ENCODE measurements at regions not wholly inside any gene's neighbourhood (a gene's known extent, or its start where the extent isn't known, plus 50 kb on each side); places are given as distances from the start of the nearest gene placed in this dataset.
A peak's percentile ranks its signal among the peaks of the same experiment; 100 is the strongest.

DNA sequence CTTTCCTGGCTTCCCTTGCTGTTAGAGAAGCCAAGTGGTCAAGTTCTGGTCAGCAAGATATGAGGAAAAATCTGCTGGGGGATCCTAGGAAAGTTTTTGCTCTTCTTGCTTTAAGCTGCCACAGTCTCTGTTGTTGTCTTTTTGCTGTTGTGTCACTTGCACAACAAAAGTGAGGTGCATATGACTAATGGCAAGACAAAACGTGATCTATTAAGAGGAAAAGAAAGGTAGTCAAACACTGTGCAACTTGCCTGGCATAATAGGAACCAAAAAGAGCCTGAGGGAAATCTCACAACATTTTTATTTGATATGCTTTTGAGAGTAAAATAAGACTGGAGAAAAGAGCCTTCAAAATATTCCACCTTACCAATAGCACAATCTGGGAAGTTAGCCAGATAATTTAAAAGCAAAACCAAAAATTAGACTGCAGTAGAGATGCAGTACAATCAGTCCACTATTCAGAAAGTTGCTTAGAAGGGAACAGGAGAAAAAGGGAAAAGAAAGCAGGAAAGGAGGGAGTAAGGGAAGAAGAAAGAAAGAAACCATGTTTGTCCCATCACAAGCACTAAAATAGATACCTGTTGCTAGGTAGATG, 110.0 kb upstream of the SLC4A7 start:
- peaks cover 30 to 32% of the 10 kb centered on the region in 2 donors for H3K4me1 Mint-ChIP-seq (ENCODE audit: low read depth in 2 of 2)
- peak overlapping the region; percentile 11 to 49 for H3K27ac Mint-ChIP-seq

DNA sequence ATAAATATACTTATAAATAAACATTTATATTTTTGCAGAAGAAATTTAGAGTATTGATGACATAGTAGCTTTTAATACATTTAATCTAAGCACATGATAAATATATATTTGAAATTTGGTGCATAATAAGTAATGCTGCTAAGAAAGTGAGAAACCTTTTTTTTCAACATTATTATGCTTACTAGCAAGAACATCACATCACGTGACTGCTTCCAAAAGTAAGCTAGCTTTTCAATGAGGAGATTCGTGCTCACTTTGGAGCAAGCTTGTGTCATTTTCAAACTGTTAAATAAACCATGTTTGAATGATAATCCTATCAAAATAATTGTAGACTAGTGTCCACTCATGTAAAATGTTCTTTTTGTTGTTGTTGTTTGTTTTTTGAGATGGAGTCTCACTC, 109.0 kb upstream of the SLC4A7 start:
- ATAC-seq (replicated peaks) (no peak), DNase-seq (no peak)
- Mint-ChIP-seq H3K4me1 (ENCODE audit: low read depth in 2 of 2) (peaks cover 30 to 32% of the 10 kb centered on the region in 2 donors), H3K9me3 (no peaks in the 10 kb centered on the region), H3K27me3 (no peaks in the 10 kb centered on the region), H3K4me3 (no peak overlapping the region), H3K27ac (no peak overlapping the region), H3K36me3 (ENCODE audit: insufficient read depth) (no peaks in the 10 kb centered on the region)

More for the DNA sequence above, 110.0 kb upstream of the SLC4A7 start:
- Mint-ChIP-seq H3K36me3 (ENCODE audit: insufficient read depth) (no peaks in the 10 kb centered on the region), H3K27me3 (no peaks in the 10 kb centered on the region), H3K4me3 (no peak overlapping the region), H3K9me3 (no peaks in the 10 kb centered on the region)
- no peak for DNase-seq
- ATAC-seq (replicated peaks) = no peak

DNA sequence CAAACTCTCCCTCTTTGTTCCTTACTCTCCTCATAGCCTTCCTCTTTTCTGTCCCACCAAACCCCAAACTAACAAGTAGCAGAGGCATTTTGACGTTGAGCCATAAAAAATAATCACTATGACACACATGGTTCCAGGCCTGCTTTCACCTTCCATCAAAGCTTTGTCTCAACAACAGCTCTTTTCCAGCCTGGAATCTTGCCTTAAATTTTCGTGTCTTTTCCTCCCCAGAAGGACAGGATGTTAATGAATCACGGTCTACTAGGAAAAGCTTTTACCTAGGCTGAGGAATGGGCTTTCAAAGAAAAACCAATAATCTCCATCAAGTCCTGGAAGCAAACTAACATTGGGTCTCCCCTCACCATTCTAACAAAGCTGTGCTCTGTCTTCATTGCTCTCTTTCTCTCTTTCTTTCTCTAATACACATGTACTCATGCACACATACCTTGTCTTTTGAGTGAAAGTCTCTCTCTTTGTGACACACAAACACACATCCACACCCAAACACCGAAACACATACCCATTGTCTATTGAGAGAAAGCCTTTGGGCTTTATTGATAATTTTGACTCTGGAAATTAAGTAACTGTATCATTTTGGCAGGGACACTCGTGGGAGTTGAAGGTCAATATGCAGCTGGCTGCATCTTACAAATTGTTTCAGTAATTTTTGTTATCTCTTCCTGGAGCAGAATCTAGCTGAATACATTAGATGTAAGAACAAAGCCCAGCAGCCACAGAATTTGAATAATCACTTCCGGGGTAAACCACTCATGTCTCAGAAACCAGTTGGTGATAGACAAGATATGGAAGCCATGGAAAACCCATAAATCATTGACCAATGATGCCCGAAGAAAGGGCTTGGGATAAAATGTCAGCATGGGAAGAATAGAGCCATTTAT, 107.4 kb upstream of the SLC4A7 start:
- H3K9me3 Mint-ChIP-seq = no peaks in the 10 kb centered on the region
- peaks cover 30 to 32% of the 10 kb centered on the region in 2 donors for H3K4me1 Mint-ChIP-seq (ENCODE audit: low read depth in 2 of 2)
- no peaks in the 10 kb centered on the region for H3K36me3 Mint-ChIP-seq (ENCODE audit: insufficient read depth)
- H3K4me3 Mint-ChIP-seq = peak overlapping the region; percentile 16 to 43
- no peaks in the 10 kb centered on the region for H3K27me3 Mint-ChIP-seq
- ATAC-seq (replicated peaks) = peak; percentile 61
- DNase-seq = peak in 1 of 3 experiments; percentile 9
- peak overlapping the region; percentile 24 to 86 for H3K27ac Mint-ChIP-seq

DNA sequence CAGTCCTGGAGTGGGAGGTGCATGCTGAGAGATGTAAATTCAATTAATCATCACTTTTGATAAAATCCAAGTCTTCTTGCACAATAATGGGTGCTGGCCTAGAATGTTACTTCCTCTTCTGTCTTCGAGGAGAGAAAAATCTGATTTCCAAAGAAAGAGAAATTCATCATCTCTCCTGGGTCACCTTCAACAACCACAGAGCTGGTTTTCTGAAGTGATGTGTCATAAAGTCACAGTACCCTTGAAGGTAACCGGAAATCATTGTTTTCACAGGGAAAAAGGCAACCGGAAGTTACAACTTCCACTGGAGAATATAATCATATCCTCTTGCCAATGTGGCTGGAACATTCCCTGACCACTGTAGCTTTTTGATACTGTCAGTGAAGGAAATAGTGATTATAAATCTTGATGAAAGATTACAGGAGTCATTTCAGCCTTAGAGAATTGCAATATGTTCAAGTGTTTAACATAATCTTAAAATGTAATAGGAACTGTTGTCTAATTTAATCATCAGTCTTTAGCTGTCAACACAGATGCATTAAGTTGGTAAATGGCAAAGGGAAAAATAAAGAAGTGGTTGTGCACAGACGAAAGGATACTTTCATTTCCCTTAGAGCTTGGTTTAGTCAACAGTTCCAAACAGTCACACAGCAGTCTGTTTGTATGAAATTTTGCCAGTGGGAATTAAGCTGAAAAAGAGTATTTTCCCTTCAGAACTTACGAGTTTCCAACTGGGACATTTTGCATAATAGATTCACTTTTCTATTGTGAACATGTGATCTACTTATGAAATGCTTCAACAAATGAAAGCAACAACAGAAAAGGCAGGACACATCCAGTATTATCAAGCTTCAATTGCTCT, 106.5 kb upstream of the SLC4A7 start:
- H3K9me3 Mint-ChIP-seq = no peaks in the 10 kb centered on the region
- ATAC-seq (replicated peaks) = peak; percentile 31
- H3K27ac Mint-ChIP-seq = peak overlapping the region; percentile 24 to 86
- peaks cover 3% of the 10 kb centered on the region for H3K36me3 Mint-ChIP-seq (ENCODE audit: insufficient read depth)
- no peak for DNase-seq
- H3K4me3 Mint-ChIP-seq = peak overlapping the region in 1 of 2 donors; percentile 43
- no peaks in the 10 kb centered on the region for H3K27me3 Mint-ChIP-seq
- H3K4me1 Mint-ChIP-seq (ENCODE audit: low read depth in 2 of 2) = peaks cover 23 to 32% of the 10 kb centered on the region in 2 donors

DNA sequence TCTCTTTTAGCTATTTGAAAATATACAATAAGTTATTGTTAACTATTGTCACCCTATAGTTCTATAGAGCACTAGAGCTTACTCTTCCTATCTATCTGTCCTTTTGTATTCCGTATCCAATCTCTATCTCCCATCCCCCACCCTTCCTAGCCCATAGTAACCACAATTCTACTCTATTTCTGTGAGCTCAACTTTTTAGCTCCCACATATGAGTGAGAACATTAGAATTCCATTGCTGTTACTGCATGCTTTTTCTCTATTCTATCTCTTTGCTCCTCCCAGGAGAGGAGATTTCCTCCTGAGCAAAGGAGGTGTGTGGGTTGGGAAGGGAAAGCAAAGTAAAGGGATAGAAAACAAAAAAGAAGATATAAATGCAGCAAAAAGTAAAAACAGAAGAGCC, 105.6 kb upstream of the SLC4A7 start:
- DNase-seq (no peak), ATAC-seq (replicated peaks) (no peak)
- Mint-ChIP-seq H3K36me3 (ENCODE audit: insufficient read depth) (peaks cover 4% of the 10 kb centered on the region), H3K4me3 (peak overlapping the region in 1 of 2 donors; percentile 43), H3K27ac (peak overlapping the region; percentile 3 to 86), H3K4me1 (ENCODE audit: low read depth in 2 of 2) (peaks cover 23 to 32% of the 10 kb centered on the region in 2 donors), H3K9me3 (no peaks in the 10 kb centered on the region), H3K27me3 (no peaks in the 10 kb centered on the region)

DNA sequence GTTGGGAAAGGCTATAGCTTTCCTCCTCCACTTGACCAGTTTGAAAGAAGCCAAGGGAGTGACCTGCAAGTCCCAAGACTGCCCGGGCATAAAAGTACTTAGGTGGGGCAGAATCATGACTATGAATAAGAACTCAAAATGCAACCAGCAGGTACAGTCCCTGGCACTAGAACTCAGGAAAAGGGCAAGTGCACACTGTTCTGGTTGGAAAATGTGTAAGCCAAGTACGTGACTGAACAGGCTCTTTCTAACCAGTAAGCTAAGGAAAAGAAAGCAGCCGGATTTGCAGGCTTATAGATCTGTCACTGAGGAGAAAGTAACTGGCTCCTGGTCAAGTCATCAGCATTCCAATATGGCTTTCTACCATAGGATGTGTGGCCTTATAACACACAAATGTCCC, 101.2 kb upstream of the SLC4A7 start:
- Mint-ChIP-seq H3K4me1 (ENCODE audit: low read depth in 2 of 2) (peaks cover 7 to 13% of the 10 kb centered on the region in 2 donors), H3K4me3 (no peak overlapping the region), H3K27me3 (no peaks in the 10 kb centered on the region), H3K9me3 (no peaks in the 10 kb centered on the region), H3K36me3 (ENCODE audit: insufficient read depth) (peaks cover 4% of the 10 kb centered on the region), H3K27ac (no peak overlapping the region)
- no peak for DNase-seq
- ATAC-seq (replicated peaks) = no peak

DNA sequence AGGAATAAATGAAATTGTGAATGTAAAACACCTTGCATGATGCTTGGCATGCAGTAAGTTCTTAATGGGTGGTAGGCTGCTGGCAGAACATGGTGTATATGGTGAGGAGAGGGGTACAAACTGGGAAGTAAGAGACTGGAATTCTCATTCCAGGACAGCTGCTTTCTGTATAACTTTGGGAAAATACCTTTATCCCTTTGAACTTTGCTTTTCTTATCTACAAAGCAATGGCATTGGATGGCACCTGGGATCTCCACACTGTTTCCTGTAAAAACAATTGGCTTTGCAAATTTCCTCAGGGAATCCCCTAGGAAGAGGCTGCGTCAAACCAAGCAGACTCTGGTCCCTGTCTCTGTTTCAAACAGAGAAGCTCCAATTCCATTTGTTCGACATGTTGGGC, 100.7 kb upstream of the SLC4A7 start:
- Mint-ChIP-seq H3K27ac (no peak overlapping the region), H3K4me1 (ENCODE audit: low read depth in 2 of 2) (peaks cover 2 to 7% of the 10 kb centered on the region in 2 donors), H3K27me3 (no peaks in the 10 kb centered on the region), H3K4me3 (no peak overlapping the region), H3K36me3 (ENCODE audit: insufficient read depth) (peaks cover 4% of the 10 kb centered on the region), H3K9me3 (no peaks in the 10 kb centered on the region)
- ATAC-seq (replicated peaks) = no peak
- DNase-seq = no peak

DNA sequence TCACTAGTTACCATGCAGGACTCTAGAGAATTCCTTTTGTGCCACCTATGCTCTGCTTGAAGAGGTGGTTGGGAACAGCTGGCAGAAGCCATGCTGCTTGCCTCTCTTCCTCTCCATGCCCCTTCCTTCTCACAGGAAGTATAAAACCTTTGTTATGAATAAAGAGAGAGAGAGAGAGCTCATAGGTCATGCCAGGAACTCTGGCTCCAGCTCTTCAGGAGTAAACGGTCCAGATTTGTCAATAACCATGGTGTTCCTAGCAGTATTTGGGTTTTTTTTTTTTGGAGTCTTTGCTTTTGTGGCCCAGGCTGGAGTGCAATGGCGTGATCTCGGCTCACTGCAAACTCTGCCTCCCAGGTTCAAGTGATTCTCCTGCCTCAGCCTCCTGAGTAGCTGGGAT, 97.7 kb upstream of the SLC4A7 start:
- ATAC-seq (replicated peaks) = no peak
- no peaks in the 10 kb centered on the region for H3K27me3 Mint-ChIP-seq
- no peak for DNase-seq
- H3K4me3 Mint-ChIP-seq = no peak overlapping the region
- H3K4me1 Mint-ChIP-seq (ENCODE audit: low read depth in 2 of 2) = peaks cover 0 to 4% of the 10 kb centered on the region in 2 donors
- peaks cover 4% of the 10 kb centered on the region for H3K36me3 Mint-ChIP-seq (ENCODE audit: insufficient read depth)
- H3K9me3 Mint-ChIP-seq = no peaks in the 10 kb centered on the region
- peak overlapping the region in 1 of 2 donors; percentile 2 for H3K27ac Mint-ChIP-seq

DNA sequence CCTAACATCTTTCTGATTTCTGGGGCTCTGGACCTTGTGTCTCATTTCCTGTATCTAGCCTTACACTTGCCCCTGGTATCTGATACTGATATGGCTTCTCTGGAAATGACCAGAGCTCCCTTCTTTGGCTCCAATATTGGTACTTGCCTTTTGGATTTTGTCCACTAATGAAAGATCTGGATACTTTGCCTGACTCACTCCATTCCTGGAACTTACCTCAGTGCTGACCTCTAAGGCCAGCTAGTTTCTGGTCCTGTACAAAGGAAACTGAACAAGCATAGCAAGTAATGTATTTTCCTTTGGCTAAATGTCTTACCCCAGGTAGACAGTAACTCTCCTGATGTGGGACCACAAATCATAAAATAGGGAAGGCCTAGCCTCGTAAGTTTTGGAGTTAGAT, 93.8 kb upstream of the SLC4A7 start:
- H3K4me1 Mint-ChIP-seq (ENCODE audit: low read depth in 2 of 2) = peaks cover 6 to 8% of the 10 kb centered on the region in 2 donors
- no peak overlapping the region for H3K27ac Mint-ChIP-seq
- no peaks in the 10 kb centered on the region for H3K36me3 Mint-ChIP-seq (ENCODE audit: insufficient read depth)
- DNase-seq = no peak
- H3K9me3 Mint-ChIP-seq = no peaks in the 10 kb centered on the region
- H3K4me3 Mint-ChIP-seq = no peak overlapping the region
- no peaks in the 10 kb centered on the region for H3K27me3 Mint-ChIP-seq
- no peak for ATAC-seq (replicated peaks)

DNA sequence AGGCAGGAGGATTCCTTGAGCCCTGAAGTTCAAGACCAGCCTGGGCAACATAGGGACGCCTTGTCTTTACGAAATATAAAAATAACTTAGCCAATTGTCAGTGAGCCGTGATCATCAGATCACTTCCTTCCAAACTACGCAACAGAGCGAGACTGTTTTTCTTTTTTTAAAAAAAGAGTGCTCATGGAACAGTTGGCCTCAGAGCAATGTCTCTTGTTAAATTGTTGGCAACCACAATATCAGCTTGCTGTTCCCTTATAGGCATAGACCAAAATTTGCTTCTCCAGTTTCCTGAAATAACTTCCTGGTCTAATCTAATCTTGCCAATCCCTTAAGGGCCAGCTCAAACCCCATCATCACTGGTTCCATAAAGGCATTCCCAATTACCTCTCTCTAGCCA, 93.3 kb upstream of the SLC4A7 start:
- Mint-ChIP-seq H3K4me3 (no peak overlapping the region), H3K27me3 (no peaks in the 10 kb centered on the region), H3K4me1 (ENCODE audit: low read depth in 2 of 2) (peaks cover 6 to 8% of the 10 kb centered on the region in 2 donors), H3K27ac (no peak overlapping the region), H3K9me3 (no peaks in the 10 kb centered on the region), H3K36me3 (ENCODE audit: insufficient read depth) (no peaks in the 10 kb centered on the region)
- DNase-seq (no peak), ATAC-seq (replicated peaks) (no peak)

DNA sequence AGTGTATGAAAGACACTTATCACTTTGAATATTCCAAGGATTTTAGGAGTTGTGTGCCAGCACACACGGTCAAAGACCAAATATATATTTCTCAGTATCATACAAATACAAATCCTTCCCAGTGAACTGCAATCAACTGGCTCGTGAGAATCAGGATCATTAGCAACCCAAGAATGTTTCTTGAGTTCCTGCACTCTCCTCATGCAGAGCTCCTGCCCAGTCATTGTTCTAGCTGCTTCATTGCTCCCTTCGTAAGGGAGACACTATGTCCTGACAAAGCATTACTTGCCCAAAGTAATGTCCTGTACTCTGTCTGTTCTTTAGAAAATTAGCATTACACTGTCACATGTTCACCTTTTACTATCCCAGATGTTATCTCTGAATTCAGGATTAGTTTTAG, 92.0 kb upstream of the SLC4A7 start:
- ATAC-seq (replicated peaks) = no peak
- Mint-ChIP-seq H3K9me3 (no peaks in the 10 kb centered on the region), H3K27me3 (no peaks in the 10 kb centered on the region), H3K4me3 (no peak overlapping the region), H3K36me3 (ENCODE audit: insufficient read depth) (no peaks in the 10 kb centered on the region), H3K4me1 (ENCODE audit: low read depth in 2 of 2) (peaks cover 4 to 6% of the 10 kb centered on the region in 2 donors), H3K27ac (no peak overlapping the region)
- no peak for DNase-seq

DNA sequence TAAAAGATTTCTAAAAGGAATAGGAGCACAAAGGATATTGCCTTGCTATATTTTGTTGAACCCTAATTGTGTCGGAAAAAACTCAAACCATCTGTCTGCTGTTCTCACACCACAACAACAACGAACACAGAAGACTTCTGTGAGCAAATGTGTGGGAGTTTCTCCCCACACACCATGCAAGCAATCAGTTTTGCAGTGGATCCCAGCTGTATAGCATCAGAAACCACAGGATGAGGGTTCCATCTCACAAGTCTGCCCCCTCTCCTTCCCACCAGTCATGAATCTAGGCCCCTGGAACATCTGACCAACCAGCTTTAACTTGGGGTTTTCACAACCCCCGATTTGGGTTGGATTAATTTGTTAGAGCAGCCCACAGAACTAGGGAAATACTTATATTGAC, 91.3 kb upstream of the SLC4A7 start:
- H3K4me1 Mint-ChIP-seq (ENCODE audit: low read depth in 2 of 2) = peaks cover 4 to 6% of the 10 kb centered on the region in 2 donors
- no peak for ATAC-seq (replicated peaks)
- no peak overlapping the region for H3K4me3 Mint-ChIP-seq

DNA sequence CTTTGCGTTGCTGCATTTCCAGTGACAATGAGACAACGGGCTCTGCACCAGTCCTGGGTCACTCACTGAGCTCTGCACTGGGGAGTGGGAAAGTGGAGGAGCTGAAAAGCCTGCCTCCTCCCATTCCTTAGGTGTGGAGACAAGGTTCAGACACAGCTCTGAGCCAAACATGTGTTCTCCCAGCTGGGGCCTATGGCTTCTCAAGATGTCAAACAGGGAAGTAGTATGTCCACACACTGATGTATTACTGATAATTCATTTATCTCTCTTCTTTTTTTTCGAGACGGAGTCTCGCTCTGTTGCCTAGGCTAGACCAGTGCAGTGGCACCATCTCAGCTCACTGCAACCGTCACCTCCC, 90.2 kb upstream of the SLC4A7 start:
- H3K4me3 Mint-ChIP-seq = no peak overlapping the region
- no peaks in the 10 kb centered on the region for H3K9me3 Mint-ChIP-seq
- ATAC-seq (replicated peaks) = no peak
- H3K27ac Mint-ChIP-seq = no peak overlapping the region
- no peak for DNase-seq
- peaks cover 4 to 6% of the 10 kb centered on the region in 2 donors for H3K4me1 Mint-ChIP-seq (ENCODE audit: low read depth in 2 of 2)
- H3K27me3 Mint-ChIP-seq = no peaks in the 10 kb centered on the region
- H3K36me3 Mint-ChIP-seq (ENCODE audit: insufficient read depth) = no peaks in the 10 kb centered on the region

More for the DNA sequence above, 91.3 kb upstream of the SLC4A7 start:
- no peaks in the 10 kb centered on the region for H3K27me3 Mint-ChIP-seq
- H3K9me3 Mint-ChIP-seq = no peaks in the 10 kb centered on the region
- H3K36me3 Mint-ChIP-seq (ENCODE audit: insufficient read depth) = no peaks in the 10 kb centered on the region
- no peak for DNase-seq
- H3K27ac Mint-ChIP-seq = peak overlapping the region in 1 of 2 donors; percentile 7

All from effector memory CD8-positive, alpha-beta T cell (primary cell).